ENCODE measurements at regions not wholly inside any gene's neighbourhood (a gene's known extent, or its start where the extent isn't known, plus 50 kb on each side); places are given as distances from the start of the nearest gene placed in this dataset.

- ChIA-PET POLR2A (ENCODE audit: partially characterized antibody) (no interaction called here), CTCF (ENCODE audit: partially characterized antibody) (interaction anchor here (1.2 to 1.6 kb wide), 3 partner anchors 10 to 365 kb away, joined by 3 to 6 read pairs (median 4); no protein-coding TSS in a partner anchor)
- no peak overlapping the region for H2BK20ac ChIP-seq (ENCODE audit: low read length)
- H2BK15ac ChIP-seq (ENCODE audit: low read length): no peak overlapping the region
- DNase-seq (ENCODE audit: low read depth in 1 of 2, low spot score in 2 of 2): no peak
- no peaks in the 10 kb centered on the region for H4K20me1 ChIP-seq (replicated peaks in 1 of 2; ENCODE audit: control insufficient read depth in 1 of 2, insufficient read depth in 2 of 2, low read length in 2 of 2)
- no peak overlapping the region for H3K4me2 ChIP-seq (ENCODE audit: insufficient read depth in 1 of 2, low read depth in 2 of 2, low read length in 2 of 2)
- H3K56ac ChIP-seq (replicated peaks; ENCODE audit: insufficient read length, low read depth, low read length): no peak overlapping the region
- FAIRE-seq: no peak
- no peak overlapping the region for H3K27ac ChIP-seq (ENCODE audit: low read depth, low read length)
- 87% methylated on average over 6 of the region's 6 CpGs; no CpG with 5 or more reads in 1 of the 2 experiments for WGBS, 2 experiments (ENCODE audit: extremely low coverage in 1 of 2, insufficient coverage in 1 of 2, insufficient read length in 1 of 2, insufficient replicate concordance in 2 of 2, low coverage in 1 of 2, low lambda C conversion rate in 2 of 2, missing lambda C conversion rate in 1 of 2)
- no peaks in the 10 kb centered on the region for H3K23me2 ChIP-seq (ENCODE audit: low read depth, low read length)
- no peak overlapping the region for H3K9ac ChIP-seq (replicated peaks in 1 of 4; ENCODE audit: extremely low read depth in 1 of 4, low read depth in 3 of 4, low read length in 3 of 4)
- no peak overlapping the region for H3K23ac ChIP-seq (ENCODE audit: insufficient read length)
- no peak overlapping the region for H2BK12ac ChIP-seq (ENCODE audit: low read depth, low read length)
- H3K18ac ChIP-seq (ENCODE audit: extremely low read depth, low read length): no peak overlapping the region
- H3K27me3 ChIP-seq (replicated peaks in 1 of 4; ENCODE audit: control insufficient read depth in 3 of 4, extremely low read depth in 1 of 4, insufficient read depth in 3 of 4, low read length in 3 of 4): no peaks in the 10 kb centered on the region; a peak in 1 of 7 replicates
- H4K8ac ChIP-seq (ENCODE audit: extremely low read depth, insufficient read depth, low read length): no peak overlapping the region
- H3K14ac ChIP-seq (ENCODE audit: insufficient read length): no peak overlapping the region
- no peak overlapping the region for H2AFZ ChIP-seq (ENCODE audit: low read length)
- H3K4ac ChIP-seq (replicated peaks; ENCODE audit: insufficient read length, low read depth, low read length): no peak overlapping the region
- no peak overlapping the region for H3K4me3 ChIP-seq (ENCODE audit: extremely low read depth in 1 of 4, insufficient read depth in 2 of 4, low read depth in 3 of 4, low read length in 4 of 4)
- H4K91ac ChIP-seq (replicated peaks; ENCODE audit: insufficient read length, low read length): peak overlapping the region; percentile 18
- no peaks in the 10 kb centered on the region for H3K9me3 ChIP-seq (ENCODE audit: insufficient read depth in 2 of 2, low read depth in 1 of 2, low read length in 1 of 2)
- no peak overlapping the region for H2BK5ac ChIP-seq (ENCODE audit: low read depth, low read length)
- H3K79me1 ChIP-seq (ENCODE audit: low read depth, low read length): no peaks in the 10 kb centered on the region
- H3K79me2 ChIP-seq (ENCODE audit: control insufficient read depth in 1 of 2, insufficient read depth in 2 of 2, low read length in 2 of 2): no peaks in the 10 kb centered on the region
- no peak overlapping the region for H2AK5ac ChIP-seq (ENCODE audit: low read depth, low read length)
- no peaks in the 10 kb centered on the region; a peak in 1 of 7 replicates for H3K4me1 ChIP-seq (replicated peaks in 1 of 4; ENCODE audit: control insufficient read depth in 3 of 4, insufficient read depth in 4 of 4, low read length in 3 of 4)
- no peak overlapping the region for H4K5ac ChIP-seq (ENCODE audit: insufficient read length, low read depth, low read length)
- no peaks in the 10 kb centered on the region for H3K36me3 ChIP-seq (ENCODE audit: control insufficient read depth in 2 of 4, insufficient read depth in 4 of 4, low read length in 3 of 4)
- no peak overlapping the region for H2BK120ac ChIP-seq (replicated peaks; ENCODE audit: low read depth, low read length)
- TF ChIP-seq, protein P1, sequence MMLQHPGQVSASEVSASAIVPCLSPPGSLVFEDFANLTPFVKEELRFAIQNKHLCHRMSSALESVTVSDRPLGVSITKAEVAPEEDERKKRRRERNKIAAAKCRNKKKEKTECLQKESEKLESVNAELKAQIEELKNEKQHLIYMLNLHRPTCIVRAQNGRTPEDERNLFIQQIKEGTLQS (IDR thresholded peaks at IDR 0.05; ENCODE audit: insufficient read depth, low read depth, low read length): no peak
- no peak for TF ChIP-seq E2F6 (IDR thresholded peaks at IDR 0.05)
- TF ChIP-seq SIRT6 (IDR thresholded peaks at IDR 0.05; ENCODE audit: low read length): no peak
- TF ChIP-seq SIX5 (IDR thresholded peaks at IDR 0.05; ENCODE audit: low read depth, low read length): no peak
- TF ChIP-seq JUN (IDR thresholded peaks at IDR 0.05; ENCODE audit: low read depth, low read length): no peak
- no peak for TF ChIP-seq CBX8 (IDR thresholded peaks at IDR 0.05; ENCODE audit: borderline replicate concordance, low read depth, low read length)
- no peak for TF ChIP-seq PHF8 (conservative IDR thresholded peaks at IDR 0.05; ENCODE audit: low read depth, low read length)
- no peak for TF ChIP-seq TAF1 (IDR thresholded peaks at IDR 0.05; ENCODE audit: low read depth, low read length)
- TF ChIP-seq RFX5 (IDR thresholded peaks at IDR 0.05; ENCODE audit: borderline replicate concordance, low read depth, low read length): no peak
- TF ChIP-seq SP2 (IDR thresholded peaks at IDR 0.05; ENCODE audit: low read length): no peak
- TF ChIP-seq KDM5A (IDR thresholded peaks at IDR 0.05; ENCODE audit: low read length): no peak
- no peak for TF ChIP-seq YY1 (IDR thresholded peaks at IDR 0.05; ENCODE audit: low read depth, low read length)
- no peak for TF ChIP-seq HDAC2 (IDR thresholded peaks at IDR 0.05; ENCODE audit: borderline replicate concordance in 1 of 2, low read depth in 2 of 2, low read length in 2 of 2)
- TF ChIP-seq TEAD4 (IDR thresholded peaks at IDR 0.05; ENCODE audit: low read depth, low read length): no peak
Observed at GRCh38 chr20:57987659-57988058, 240.8 kb downstream of the ANKRD60 start.

Data from H1 (cell line).